HG03135 (cell line): ENCODE measurements at regions not wholly inside any gene's neighbourhood (a gene's known extent, or its start where the extent isn't known, plus 50 kb on each side); places are given as distances from the start of the nearest gene placed in this dataset.
"Not testable (repeated sequence)": the region's sequence is repeated elsewhere in the genome, so short reads cannot be mapped to it uniquely, and the experiment has no call there.

ENCODE experiments used
- ATAC-seq: cut with Tn5 transposase; IDR thresholded peaks from one replicate; pipeline ENCODE4 v1.9.1; 2021; ENCODE audit warnings: mild to moderate bottlenecking, moderate library complexity; ENCODE audit not compliant: unreplicated experiment

- not testable (repeated sequence) for ATAC-seq
Observed at GRCh38 chrX:131696989-131697388, 153.1 kb downstream of the OR13H1 start.

GRCh38 chrX:131703646-131704045 lies 159.8 kb downstream of the OR13H1 start:
- no peak for ATAC-seq

DNA sequence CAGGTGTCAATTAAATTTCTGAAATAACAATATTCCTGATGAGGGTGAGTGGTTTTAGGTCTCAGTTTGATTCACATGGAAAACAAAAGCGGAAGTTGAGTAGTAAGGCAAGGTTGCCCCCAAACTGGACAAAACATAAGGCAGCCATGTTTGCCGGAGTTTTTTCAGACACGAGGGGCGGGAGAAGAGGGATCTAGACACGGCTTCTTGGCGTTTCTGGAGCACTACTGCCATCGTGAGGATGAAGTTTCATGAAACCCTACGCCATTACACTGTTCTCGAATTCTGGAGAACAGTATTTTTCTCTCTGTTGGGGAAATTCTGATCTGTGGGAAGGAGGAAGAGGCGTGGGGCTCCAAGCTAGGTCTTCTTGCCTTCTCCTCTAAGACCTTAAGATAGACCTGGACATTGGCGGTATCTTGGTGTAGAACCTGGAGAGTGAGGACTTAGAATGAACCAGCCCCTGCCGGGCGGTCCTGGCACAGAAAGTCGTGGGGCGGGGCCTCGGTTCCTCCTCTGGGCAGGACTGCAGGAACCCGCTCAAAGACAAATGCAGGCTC lies 160.3 kb downstream of the OR13H1 start:
- ATAC-seq: peak; percentile 61

DNA sequence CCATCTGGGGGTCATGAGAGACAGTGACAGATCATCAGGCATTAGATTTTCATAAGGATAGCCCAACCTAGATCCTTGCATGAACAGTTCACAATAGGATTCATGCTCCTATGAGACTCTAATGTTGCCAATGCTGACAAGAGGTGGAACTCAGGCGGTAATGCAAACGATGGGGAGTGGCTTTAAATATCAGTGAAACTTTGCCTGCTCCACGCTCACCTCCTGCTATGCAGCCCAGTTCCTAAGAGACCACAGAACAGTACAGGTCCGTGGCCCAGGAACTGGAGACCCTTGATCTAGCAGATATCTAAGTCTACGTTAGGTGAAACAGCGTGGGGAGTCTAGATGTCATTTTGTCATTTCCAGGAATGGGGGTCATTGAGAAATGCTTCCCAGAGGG lies 165.7 kb downstream of the OR13H1 start:
- ATAC-seq: no peak

DNA sequence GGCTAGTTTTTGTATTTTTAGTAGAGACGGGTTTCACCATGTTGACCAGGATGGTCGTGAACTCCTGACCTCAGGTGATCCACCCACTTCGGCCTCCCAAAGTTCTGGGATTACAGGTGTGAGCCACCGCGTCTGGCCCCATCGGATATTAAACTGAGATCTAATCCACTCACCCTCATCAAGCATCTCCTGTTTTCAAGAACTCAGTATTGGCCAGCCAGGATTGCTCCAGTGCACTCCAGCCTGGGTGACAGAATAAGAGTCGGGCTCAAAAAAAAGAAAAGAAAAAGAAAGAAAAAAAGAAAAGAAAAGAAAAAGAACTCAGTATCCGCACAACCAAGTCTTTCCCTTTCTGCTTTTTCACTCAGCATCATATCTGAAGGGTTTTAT lies 167.6 kb downstream of the OR13H1 start:
- no peak for ATAC-seq

- ATAC-seq: no peak
Observed at GRCh38 chrX:131723646-131724045, 179.8 kb downstream of the OR13H1 start.

DNA sequence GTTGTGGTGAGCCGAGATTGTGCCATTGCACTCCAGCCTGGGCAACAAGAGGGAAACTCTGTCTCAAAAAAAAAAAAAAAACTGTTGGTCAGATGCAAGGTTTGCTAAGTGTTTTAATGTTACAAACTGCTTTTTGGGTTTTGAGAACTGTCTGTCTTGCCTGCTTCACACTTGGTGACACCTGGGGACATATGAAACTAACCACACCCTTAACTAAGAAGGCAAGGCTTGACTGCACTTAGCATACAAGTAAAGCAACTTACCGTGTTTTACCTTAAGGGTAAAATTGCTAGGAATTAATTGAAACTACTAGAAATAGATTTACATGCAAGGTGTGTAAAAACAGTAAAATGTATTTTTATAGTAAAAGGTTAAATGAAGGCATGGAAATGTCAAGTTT lies 180.4 kb downstream of the OR13H1 start:
- no peak for ATAC-seq

GRCh38 chrX:131725001-131725654 lies 181.3 kb downstream of the OR13H1 start:
- no peak for ATAC-seq

- no peak for ATAC-seq
Observed at GRCh38 chrX:131727778-131728177, 183.9 kb downstream of the OR13H1 start.

DNA sequence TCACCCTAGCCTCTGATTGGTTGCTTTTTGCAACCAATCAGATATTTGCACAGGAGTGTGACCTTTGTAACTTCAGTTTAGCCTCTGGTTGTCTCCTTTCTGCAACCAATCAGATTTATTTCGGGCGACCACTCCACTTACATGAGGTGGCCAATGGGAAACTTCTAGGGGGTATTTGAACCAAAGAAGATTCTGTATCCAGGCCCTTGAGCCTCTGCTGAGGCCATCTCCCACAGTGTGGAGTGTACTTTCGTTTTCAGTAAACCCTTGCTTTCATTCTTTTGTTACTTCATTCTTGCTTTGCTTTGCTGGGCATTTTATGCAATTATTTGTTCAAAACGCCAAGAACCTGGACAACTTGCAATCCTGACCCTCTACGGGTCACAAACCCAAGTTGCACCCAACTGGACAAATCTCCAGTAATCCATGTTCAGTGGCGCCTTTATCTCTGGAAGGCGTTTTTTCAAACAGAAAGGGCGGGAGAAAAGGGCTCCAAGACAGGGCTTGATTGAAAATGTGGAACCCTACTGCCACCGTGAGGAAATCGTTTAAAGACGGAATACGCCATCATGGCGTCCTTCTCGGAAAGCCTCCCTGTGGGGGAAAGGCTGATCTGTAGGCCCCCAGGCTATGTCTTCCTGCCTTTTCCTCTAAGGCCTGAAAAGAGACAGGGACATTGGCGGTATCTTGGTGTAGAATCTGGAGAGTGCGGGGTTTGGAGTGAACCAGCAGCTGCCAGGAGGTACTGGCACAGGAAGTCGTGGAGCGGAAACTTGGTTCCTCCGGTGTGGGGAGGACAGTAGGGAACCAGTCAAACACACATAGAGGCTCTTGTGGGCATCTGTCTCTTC lies 184.6 kb downstream of the OR13H1 start:
- peak; percentile 66 for ATAC-seq

DNA sequence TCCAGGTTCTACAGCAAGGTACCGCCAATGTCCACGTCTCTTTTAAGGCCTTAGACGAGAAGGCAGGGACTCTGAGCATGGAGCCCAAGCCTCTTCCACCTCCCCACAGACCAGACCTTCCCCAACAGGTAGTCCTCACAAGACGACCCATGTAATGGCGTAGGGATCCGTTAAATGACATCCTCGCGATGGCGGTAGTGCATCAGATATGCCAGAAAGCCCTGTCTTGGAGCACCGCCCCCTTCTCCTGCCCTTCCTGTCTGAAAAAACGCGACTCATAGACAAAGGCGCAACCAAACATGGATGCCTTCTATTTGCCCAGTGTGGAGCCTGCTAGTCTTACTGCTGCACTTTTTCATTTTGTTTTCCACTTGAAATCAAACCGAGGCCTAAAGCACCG lies 185.4 kb downstream of the OR13H1 start:
- ATAC-seq: peak; percentile 72

DNA sequence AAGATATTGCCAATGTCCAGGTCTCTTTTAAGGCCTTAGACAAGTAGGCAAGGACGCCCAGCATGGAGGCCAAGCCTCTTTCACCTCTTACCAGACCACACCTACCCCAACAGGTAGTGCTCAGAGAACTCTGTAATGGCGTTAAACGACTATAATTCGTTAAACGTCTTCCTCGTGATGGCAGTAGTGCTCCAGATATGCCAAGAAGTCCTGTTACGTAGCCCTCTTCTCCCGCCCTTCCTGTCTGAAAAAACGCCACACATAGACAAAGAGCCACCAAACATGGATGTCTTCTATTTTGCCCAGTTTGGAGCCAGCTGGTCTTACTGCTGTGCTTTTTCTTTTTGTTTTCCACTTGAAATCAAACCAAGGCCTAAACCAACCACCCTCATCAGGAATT lies 190.7 kb downstream of the OR13H1 start:
- peak; percentile 81 for ATAC-seq

GRCh38 chrX:131735127-131735526 lies 191.3 kb downstream of the OR13H1 start:
- no peak for ATAC-seq

DNA sequence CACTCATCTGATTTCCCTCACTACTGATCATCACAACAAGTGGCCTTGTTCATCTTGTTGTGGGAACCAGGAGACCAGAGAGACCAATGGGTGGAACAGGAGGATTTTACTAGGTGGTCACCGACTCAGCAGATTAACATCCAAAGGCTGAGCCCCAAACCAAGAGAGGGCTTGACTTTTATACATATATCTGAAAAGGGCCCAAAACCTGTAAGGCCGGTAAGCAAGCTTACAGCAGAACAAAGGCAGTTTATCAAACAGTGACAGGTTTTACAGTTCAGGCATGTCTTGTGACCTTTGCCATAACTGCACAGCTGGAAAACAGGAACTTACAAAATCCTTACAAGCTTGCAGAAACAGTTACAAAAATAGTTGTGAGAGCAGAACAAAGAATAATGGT lies 195.9 kb downstream of the OR13H1 start:
- ATAC-seq: no peak

GRCh38 chrX:131741103-131741581 lies 197.3 kb downstream of the OR13H1 start:
- ATAC-seq: peak; percentile 69

DNA sequence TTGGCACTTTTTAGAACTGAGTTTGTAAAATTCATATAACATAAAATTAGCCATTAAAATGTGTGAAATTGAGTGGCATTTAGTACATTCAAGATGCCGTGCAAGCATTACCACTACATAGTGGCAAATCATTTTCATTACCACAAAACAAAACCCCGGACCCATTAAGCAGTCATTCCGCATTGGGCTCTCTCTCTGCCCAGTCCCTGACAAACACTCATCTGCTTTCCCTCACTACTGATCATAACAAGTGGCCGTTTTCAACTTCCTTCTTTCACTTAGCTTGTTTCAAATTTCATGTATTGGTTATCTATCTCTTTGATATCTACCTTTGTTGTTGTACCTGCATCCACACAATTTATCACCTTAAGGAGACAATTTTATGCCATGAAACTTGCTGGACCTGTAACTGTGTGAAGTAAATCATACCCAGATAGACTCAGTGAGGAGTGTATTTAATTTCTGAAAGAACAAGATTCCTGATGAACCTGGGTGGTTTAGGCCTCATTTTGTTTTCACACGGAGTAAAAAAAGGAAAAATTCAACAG lies 202.1 kb downstream of the OR13H1 start:
- peak; percentile 12 for ATAC-seq

- ATAC-seq: peak; percentile 55
Observed at GRCh38 chrX:131746491-131746968, 202.7 kb downstream of the OR13H1 start.

DNA sequence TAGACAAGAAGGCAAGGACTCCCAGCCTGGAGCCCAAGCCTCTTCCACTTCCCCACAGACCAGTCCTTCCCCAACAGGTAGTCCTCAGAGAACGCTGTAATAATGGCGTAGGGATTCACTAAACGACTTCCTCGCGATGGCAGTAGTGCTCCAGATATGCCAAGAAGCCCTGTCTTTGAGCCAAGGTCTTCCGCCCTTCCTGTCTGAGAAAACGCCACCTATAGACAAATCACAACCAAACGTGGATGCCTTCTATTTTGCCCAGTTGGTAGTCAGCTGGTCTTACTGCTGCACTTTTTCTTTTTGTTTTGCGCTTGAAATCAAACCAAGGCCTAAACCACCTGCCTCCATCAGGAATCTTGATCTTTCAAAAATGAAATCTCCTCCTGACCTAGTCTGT lies 203.3 kb downstream of the OR13H1 start:
- ATAC-seq: peak; percentile 51

DNA sequence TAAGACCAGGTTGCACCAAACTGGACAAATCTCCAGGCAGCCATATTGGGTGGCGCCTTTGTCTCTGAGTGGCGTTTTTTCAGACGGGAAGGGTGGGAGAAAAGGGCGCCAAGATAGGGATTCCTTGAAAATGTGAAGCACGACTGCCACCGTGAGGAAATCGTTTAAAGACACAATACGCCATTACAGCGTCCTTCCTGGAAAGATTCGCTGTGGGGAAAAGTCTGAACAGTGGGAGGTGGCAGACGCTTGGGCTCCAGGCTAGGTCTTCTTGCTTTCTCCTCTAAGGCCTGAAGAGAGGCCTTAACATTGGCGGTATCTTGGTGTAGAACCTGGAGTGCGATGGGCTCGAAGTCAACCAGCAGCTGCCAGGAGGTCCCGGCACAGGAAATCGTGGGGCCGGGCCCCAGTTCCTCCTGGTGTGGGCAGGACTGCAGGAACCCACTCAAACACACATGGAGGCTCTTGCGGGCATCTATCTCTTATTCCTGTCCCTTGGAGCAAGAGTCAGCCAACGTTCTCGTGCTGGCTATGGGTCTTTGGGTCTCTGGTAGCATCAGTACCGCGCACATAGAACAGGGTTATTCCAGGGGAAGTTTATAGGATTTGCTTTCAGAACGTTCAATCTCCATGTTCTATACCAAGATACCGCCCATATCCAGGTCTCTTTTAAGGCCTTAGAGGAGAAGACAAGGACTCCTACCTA lies 208.8 kb downstream of the OR13H1 start:
- peak; percentile 59 for ATAC-seq

DNA sequence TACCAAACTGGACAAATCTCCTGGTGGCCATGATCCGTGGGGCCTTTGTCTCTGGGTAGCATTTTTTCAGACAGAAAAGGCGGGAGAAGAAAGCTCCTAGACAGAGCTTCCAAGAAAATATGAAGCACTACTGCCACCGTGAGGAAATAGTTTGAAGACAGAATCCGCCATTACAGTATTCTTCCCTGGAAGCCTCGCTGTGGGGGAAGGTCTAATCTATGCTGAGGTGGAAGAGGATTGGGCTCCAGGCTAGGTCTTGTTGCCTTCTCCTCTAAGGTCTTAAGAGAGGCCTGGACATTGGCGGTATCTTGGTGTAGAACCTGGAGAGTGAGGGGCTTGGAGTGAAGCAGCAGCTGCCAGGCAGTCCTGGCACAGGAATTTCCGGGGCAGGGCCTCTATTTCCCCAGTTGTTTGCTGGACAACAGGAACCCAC lies 218.9 kb downstream of the OR13H1 start:
- ATAC-seq: peak; percentile 50

DNA sequence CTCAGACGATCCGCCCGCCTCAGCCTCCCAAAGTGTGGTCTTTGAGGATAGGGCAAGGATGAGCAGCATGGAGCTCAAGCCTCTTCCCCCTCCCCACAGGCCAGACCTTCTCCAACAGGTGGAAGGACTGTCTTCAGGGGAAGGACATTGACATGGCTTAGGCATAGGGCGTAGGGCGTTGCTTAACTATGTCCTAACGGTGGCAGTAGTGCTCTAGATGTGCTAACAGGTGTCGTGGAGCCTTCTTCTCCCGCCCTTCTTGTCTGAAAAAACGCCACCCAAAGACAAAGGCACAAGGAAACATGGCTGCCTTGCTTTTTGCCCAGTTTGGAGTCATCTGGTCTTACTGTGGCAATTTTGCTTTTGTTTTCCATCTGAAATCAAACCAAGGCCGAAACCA lies 219.8 kb downstream of the OR13H1 start:
- peak; percentile 71 for ATAC-seq
